HG03103 (cell line): ENCODE measurements at regions not wholly inside any gene's neighbourhood (a gene's known extent, or its start where the extent isn't known, plus 50 kb on each side); places are given as distances from the start of the nearest gene placed in this dataset.
A peak's percentile ranks its signal among the peaks of the same experiment; 100 is the strongest.
"Not testable (repeated sequence)": the region's sequence is repeated elsewhere in the genome, so short reads cannot be mapped to it uniquely, and the experiment has no call there.

ENCODE experiments used
- ATAC-seq: cut with Tn5 transposase; IDR thresholded peaks from one replicate; pipeline ENCODE4 v1.9.1; 2021; ENCODE audit warnings: low read depth; ENCODE audit not compliant: unreplicated experiment

DNA sequence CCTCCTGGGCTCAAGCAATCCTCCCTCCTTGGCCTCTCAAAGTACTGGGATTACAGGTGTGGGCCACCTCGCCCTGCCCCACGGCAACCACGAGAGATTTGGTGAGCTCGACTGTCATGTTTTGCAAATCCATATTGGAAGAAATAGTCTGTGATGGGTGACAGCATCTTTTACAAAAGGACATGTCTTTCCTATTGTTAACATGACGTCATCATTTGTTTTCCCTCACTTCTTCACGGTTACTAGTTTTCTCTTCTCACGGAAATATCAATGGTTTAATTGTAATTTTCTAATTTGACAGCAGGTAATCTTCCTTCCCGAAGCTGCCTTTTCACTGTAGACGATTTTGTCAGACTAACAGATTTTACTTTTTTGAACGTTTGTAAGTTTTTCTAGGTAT lies 110.8 kb upstream of the GREM2 start:
- no peak for ATAC-seq

- ATAC-seq: no peak
These were observed 109.0 kb upstream of the GREM2 start for GRCh38 chr1:240720976-240721375.

DNA sequence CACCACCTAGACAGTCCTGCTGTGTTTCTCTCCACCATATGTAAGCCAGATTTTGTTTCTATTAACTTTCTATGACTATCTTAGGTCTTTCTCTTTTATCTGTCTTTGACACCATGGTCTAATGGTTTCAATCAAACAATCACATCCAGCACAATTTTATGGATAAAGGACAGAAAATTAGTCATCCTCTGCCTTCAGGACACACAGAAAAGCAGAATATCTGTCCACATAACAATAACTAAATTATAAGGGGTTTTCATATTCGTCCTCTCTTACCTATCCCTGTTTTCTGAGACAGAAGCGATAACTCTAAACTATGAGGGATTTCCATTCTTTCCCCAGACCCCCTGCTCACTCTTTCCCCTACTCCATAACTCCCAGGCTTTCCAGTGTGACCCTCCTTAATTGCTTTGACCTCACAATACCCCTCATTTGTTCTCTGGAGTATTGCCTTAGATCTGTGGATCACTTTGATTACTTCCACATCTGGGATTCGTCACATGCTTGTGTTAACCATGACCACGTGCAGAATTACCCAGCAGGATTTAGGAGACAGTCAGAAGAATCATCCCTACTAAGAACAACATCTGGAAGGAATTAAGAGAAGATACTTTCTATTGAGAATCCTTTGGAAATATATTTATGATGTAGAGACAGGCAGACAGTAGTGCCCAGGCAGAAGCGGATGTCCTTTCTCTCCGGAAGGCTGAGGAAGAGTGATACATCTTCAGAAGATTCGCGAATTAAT lies 108.2 kb upstream of the GREM2 start:
- ATAC-seq: no peak

DNA sequence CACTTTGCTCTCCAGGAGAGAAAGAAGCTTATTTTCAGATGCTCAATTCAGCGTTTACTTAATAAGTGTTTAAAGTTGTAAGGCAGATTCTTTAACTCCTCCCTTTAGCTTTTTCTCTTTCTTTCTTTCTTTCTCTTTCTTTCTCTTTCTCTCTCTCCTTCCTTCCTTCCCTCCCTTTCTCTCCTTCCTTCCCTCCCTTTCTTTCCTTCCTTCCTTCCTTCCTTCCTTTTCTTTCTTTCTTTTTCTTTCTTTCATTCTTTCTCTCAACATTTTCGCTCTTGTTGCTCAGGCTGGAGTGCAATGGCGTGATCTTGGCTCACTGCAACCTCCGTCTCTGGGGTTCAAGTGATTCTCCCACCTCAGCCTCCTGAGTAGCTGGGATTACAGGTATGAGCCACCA lies 104.6 kb upstream of the GREM2 start:
- not testable (repeated sequence) for ATAC-seq

- no peak for ATAC-seq
These were observed 102.8 kb upstream of the GREM2 start for GRCh38 chr1:240714568-240715292.

- ATAC-seq: no peak
These were observed 100.2 kb upstream of the GREM2 start for GRCh38 chr1:240712014-240712731.

GRCh38 chr1:240711020-240711419 lies 99.1 kb upstream of the GREM2 start:
- no peak for ATAC-seq

DNA sequence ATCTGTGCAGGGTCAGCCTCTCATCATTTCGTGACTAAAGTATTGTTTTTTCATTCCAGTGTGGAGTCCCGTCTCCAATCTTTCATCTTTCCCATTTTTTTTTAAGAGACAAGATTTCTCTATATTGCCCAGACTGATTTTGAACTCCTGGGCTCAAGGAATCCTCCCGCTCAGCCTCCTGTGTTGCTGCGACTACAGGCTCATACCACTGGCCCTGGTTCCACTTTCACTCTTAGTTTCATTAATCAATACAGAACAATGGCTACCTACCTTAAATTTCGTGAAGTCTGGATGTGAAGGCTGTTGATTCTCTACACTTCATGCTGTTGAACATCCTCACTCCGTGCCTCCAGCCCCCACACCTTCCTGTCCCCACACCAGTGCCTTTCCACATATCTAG lies 97.7 kb upstream of the GREM2 start:
- ATAC-seq: no peak

DNA sequence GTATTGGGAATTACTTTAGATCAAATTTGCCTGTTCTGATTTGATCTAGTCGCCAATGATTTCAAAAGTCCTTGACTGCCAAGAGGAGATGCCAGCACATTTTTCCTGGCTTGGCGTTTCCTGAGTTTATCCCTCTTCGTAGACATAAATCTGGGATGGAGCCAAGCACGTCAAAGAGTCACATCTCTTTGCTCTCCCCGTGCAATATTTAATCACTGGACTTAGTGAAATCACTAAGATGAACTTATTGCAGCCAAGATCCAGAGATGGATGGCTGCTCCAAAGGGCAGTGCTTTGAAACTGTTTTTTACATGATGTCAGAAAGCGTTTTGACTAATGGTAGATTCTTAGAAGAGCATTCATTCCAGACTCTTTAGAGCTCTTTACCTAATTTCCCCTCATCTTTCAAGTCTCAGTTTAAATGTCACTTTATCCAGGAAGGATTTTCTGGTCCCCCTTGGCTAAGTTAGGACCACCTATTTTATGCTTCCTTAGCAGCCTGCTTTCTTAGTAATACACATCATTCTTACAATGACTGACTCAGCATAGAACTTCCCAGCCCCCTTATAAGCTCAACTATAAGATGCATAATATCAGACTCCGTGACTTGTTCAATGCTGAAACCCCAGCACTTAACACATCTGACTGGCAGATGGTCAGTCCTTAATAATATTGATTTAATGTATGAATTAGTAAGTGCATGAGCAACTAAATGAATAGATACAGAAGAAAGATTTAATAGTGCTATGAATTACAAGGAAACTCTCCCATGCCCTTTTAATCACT lies 94.4 kb upstream of the GREM2 start:
- ATAC-seq: no peak

GRCh38 chr1:240705579-240705978 lies 93.6 kb upstream of the GREM2 start:
- ATAC-seq: no peak

GRCh38 chr1:240701412-240701811 lies 89.5 kb upstream of the GREM2 start:
- ATAC-seq: no peak

DNA sequence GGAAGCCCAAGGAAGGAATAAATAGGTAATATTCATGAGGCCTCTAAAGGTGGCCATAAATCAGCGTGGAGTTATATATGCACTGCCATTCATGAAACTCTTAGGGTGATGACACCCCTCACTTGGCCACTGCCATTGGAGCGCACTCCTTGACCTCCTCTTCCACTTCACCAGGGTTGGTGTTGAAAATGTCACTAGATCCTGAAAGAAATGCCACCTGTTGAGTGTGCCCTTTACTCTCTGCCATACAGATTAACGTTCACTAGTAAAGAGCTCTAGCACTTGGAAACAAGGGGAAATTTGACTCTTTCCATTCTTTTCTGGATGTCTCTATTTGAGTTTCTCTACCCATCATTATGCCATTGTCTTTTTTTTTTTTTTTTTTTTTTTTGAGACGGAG lies 83.5 kb upstream of the GREM2 start:
- ATAC-seq: no peak

- ATAC-seq: no peak
These were observed 81.9 kb upstream of the GREM2 start for GRCh38 chr1:240693844-240694243.

DNA sequence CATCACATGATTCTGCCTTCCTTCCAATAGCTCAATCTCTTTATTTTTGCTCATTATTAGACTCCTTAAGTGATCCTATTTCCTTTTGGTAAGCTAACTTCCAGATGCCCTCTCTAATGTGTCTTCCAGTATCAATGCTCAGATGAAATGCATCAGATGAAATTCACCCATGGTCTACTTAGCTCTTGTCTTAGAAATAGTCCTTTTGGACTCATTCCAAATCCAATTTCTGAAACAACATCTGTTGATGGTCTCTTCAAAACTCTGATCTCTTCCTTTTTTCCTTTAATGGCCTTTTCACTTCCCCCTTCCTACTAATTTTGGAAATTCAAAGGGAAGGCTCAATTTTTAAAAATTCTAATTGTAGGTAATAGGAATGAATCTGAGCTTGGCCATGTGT lies 81.1 kb upstream of the GREM2 start:
- no peak for ATAC-seq

GRCh38 chr1:240691909-240692705 lies 80.2 kb upstream of the GREM2 start:
- no peak for ATAC-seq

DNA sequence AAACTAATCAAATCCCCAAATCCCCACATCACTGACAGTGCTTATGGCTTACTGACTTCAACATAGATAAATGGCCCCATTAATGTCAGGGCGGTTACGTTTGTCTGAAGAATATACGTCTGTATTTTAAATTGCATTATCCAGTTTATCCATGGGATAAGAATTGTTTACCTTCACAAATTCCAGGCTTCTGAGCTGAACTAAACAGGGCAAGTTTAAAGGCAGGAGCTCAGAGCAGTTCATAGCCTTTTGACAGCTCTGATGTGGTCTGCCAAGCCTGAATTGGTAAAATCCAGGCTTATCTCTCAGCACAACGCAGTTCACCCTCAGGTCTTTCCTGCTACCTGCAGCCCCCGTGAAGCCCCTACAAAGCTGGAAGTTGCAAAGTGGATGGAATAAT lies 79.5 kb upstream of the GREM2 start:
- ATAC-seq: no peak

GRCh38 chr1:240687820-240688219 lies 75.9 kb upstream of the GREM2 start:
- ATAC-seq: peak; percentile 73

DNA sequence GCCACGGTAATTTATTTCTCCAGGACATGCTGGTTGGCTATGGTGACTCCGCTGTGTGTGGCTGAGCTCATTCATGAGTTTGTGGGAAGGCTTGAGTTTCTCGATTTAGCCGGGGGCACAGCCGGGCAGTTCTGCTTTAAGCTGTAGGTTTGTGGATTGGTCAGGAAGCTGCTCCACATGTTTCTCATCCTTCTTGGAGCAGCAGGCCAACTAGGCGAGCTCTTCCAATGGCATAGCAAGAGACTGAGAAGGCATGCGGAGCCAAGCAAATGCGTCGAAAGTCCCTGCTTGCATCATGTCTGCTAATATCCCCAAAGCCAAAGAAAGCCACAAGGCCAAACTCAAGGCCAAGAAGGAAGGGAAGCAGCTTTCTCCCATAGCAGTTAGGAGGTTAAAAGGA lies 71.6 kb upstream of the GREM2 start:
- ATAC-seq: no peak

GRCh38 chr1:240682859-240683242 lies 70.9 kb upstream of the GREM2 start:
- no peak for ATAC-seq
